HG03442 (cell line): ENCODE measurements at regions not wholly inside any gene's neighbourhood (a gene's known extent, or its start where the extent isn't known, plus 50 kb on each side); places are given as distances from the start of the nearest gene placed in this dataset.

Source experiments
- ATAC-seq: cut with Tn5 transposase; IDR thresholded peaks from one replicate; pipeline ENCODE4 v1.9.1; 2021; ENCODE audit warnings: mild to moderate bottlenecking, moderate library complexity; ENCODE audit not compliant: unreplicated experiment

GRCh38 chr15:62431817-62432216 lies 266.7 kb upstream of the C2CD4B start:
- no peak for ATAC-seq

DNA sequence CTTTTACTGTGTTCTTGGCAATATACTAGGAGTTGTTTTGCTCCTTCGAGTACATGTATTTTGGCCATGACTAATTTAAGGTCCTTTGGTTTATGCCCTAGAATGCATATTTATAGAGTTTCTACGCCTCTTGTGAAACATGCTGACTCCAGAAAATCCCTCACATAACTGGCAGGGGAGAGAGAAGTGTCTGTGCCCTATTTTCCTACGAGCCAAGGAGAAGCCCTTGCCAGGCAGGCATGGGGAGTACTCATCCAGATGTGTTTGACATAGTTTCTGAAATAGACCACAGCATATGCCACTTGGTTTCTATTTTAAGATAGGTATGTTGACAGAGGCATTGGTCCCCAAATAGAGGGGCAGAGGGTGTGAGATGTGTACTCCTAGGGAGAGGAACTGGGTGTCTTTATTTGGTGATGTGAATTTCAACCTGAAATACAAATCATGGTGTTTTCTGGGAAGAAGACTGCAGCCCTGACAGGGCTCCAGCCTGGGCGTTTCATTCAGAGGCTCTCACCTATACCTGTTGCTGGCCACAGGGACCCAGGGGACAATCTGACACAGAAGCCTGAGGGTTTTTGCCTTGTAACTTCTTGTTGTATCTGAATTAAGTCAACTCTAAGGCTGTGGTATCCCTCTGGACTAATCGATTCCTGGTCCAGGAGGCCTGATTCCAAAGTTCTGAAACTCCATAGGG lies 267.8 kb upstream of the C2CD4B start:
- ATAC-seq: no peak

DNA sequence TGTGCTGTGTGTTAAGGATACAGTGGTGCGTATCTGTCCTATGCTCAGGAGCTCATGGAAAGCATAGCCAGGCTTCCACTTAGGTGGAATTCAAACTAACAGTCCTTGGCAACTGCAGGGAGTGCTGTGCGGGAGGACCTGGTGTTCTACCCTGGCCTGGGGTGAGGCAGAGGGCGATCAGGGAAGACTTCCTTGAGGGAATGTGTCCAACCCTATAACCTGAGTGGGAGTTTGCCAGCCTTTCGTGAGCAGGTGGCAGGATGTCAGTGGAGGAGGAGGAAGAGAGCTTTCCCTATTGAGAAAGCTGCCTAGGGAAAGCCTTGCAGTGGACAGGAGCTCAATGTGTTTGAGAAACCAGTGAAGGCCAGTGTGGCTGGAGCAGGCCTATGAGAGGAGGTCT lies 271.1 kb upstream of the C2CD4B start:
- ATAC-seq: no peak

GRCh38 chr15:62437753-62438152 lies 272.7 kb upstream of the C2CD4B start:
- ATAC-seq: no peak

DNA sequence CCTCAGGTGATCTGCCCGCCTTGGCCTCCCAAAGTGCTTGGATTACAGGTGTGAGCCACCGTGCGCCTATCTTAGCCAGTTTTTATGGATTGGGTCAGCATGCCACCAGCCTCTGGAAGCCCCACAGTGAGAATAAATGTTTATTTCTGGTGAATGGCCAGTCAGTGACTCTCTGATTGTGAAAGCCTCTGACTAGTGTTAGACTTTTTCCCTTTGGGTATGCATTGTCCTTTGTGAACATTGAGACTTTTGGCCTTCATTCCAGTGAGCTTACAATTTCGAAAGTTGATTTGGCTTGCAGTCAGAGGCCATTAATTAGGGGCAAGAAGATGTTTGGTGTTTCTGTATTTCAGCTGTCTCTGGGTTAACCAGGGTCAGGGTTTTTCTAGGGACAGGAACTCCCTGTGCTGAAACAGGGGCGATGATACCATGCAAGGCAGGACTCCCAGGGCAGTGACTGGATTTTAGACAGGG lies 274.5 kb upstream of the C2CD4B start:
- ATAC-seq: no peak

- no peak for ATAC-seq
These were observed 275.4 kb upstream of the C2CD4B start for GRCh38 chr15:62440362-62441105.

DNA sequence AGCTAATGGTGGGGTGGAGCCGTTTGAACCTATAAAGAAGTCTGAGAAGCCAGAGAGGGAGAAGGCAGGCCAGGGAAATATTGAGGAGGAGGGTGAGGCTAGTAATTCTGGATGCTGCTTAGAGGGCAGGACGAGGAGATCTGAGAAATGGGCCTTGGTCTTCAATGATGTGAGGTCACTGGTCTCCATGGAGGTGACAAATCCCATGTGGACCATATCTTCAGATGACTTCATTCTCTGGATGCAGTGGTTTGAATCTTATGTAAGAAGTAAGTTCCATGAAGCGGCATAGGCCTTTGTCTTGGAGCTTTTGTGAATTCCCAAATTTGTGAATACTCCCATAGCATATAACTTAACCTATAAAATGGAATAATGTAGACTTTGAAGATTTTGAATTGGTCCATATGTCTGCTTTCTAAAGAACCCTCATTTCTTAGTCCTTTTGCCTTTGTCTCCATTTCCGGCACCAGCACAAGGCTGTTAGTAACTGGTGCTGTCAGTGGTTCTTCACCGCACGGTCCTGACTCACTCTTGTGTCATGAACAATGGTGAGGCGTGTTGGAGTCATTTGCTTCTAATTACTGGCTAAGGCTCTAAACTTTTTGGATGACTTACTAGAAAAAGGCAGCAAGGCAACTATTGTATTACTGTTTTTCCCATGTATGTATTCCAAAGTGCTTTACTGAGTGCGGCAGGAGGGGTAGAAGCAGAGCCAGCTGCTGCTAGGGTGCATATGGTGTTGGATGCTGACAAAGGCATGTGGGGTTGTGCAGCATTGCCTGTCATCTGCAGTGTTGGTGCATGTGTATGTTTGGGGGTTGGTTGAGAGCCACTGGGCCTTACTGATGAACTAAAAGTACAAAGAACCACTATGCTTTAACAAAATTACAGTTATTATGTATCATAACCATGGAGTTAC lies 279.3 kb upstream of the C2CD4B start:
- no peak for ATAC-seq

GRCh38 chr15:62445244-62445643 lies 280.2 kb upstream of the C2CD4B start:
- no peak for ATAC-seq

DNA sequence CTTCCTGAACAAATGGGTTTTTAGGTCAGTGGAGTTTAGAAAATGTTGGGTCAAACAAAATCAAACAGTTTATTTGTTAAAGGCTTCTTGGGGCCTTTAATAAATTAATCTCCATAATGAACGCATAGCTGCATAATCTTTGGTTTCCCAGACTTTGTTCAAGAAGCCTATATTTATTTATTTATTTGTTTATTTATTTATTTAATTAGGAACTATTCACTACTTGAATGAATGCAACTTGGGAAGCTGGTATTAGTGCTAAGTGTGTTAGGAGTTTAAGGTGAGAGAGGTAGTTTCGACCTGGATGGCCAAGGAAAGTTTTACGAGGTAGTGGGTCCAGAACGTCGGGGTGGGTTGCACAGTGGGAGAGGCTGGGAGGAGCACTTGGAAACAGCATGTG lies 281.9 kb upstream of the C2CD4B start:
- no peak for ATAC-seq

DNA sequence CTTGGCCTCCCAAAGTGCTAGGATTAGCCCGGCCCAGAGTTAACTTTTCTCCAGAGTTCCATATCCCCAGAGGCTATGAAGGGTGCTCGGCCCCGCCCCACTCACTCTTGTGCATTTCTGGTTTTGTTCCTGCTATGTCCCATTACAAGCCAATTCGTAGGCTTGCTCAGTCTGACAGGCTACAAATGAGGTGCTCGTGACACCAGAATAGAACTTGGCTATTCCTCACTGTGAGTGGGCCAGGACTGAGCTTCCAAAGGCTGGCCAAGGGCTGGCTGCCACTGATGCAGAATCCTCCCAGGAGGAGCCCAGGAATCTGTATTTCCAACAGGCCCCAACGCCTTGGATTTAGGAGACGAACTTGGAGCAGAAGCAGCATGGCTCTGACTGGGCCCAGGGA lies 282.7 kb upstream of the C2CD4B start:
- no peak for ATAC-seq

GRCh38 chr15:62449638-62450037 lies 284.6 kb upstream of the C2CD4B start:
- no peak for ATAC-seq

- no peak for ATAC-seq
These were observed 285.0 kb upstream of the C2CD4B start for GRCh38 chr15:62450061-62450460.

GRCh38 chr15:62452026-62452425 lies 286.9 kb upstream of the C2CD4B start:
- ATAC-seq: no peak

- no peak for ATAC-seq
These were observed 287.6 kb upstream of the C2CD4B start for GRCh38 chr15:62452667-62453066.

DNA sequence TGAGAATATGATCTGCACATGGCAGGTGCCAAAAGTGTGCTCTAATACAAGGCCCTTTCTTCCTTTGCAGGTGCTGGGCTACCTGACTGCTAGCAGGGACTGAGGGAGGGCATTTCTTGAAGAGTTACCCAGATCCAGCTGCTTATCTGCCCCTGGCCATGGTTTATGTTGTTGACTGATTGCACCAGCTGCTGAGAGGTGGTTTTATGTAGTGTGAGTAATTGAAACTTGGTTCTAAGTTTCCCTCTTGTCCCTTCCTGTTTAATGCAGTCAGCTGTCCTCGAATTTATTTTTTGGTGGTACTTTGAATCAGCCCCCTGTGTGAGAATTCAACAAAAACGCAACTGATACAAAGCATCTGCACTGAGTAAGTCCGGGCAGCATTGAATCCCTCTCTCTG lies 288.3 kb upstream of the C2CD4B start:
- no peak for ATAC-seq

DNA sequence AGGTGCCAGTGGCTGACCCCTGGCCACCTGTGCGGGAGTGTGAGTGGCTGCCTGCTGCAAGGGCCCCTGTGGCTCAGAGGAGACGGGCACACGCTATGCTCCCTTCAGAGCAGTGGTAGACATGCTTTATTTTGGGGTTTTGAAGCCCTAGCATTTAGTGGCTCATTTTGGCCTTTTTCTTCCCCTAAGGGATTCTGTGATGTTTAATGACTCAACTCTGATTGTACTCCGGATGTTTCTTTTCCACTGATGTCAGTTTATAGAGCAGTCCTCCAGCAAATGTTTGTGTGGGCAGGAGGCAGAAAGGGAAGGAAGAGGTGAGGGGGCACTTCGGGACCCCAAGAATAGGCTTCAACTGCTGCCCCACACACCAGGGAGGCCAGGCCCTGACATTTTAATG lies 288.9 kb upstream of the C2CD4B start:
- ATAC-seq: no peak

DNA sequence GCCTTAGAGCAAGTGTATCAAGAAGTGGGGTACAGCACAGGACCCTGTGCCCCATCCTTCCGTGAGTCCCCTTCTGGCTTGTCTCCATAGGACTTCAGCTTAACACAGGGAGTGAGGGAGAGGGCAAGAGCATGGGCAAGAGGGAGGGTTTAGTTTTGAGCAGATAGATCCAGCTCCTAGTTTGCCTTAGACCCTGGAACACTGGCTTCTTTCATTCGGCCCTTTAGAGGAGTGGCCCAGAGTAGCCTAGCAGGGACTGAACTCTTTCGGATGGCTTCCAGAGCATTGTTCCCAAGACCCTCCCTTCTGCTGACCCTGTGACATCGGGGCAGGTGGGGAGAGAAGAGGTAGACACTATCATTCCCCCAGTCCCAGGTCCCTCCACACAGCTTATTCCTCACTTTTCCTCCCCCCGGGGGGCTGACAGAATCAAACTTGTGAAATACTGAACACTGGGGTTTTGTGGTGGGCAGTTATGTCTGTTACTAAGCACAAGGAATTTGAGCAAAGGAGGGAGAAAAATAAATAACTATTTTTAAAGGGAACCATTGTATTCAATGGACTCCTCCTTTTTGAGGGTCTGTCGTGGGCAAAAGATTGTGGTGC lies 289.6 kb upstream of the C2CD4B start:
- ATAC-seq: no peak

DNA sequence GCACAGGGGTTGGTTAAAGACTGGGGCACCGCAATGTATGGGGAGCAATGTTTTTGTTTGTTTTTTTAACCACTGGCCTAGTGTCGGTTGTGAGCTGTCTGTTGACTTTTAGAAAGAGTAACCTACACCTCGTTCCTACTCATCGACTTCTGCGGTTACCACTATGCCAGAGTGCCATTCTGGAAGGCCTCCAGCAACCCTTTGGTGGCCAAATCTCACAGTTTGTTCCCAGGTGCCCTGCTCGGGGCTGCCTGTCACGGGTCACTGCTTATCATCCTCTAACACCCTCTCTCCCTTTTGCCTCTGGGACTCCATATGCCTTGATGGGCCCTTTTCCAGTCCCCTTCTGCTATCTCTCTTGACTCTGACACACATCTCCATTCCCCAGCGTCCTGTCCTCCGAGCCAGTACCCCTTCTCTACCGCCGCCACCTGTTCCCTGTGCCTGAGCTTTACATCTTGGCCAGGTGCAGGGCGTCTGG lies 290.4 kb upstream of the C2CD4B start:
- no peak for ATAC-seq

- ATAC-seq: no peak
These were observed 291.2 kb upstream of the C2CD4B start for GRCh38 chr15:62456011-62456920.

- no peak for ATAC-seq
These were observed 292.0 kb upstream of the C2CD4B start for GRCh38 chr15:62457100-62457499.
